ENCODE measurements at regions not wholly inside any gene's neighbourhood (a gene's known extent, or its start where the extent isn't known, plus 50 kb on each side); places are given as distances from the start of the nearest gene placed in this dataset.

GRCh38 chr1:82896036-82896435 is 1095.3 kb downstream of the ADGRL2 start:
- DNase-seq (ENCODE audit: low read depth) = no peak

- no peak for DNase-seq (ENCODE audit: low read depth)
Measured at GRCh38 chr1:82894635-82895034, 1093.9 kb downstream of the ADGRL2 start.

- DNase-seq (ENCODE audit: low read depth) = no peak
Measured at GRCh38 chr1:82893712-82894470, 1093.2 kb downstream of the ADGRL2 start.

- no peak for DNase-seq (ENCODE audit: low read depth)
Measured at GRCh38 chr1:82880506-82880905, 1079.8 kb downstream of the ADGRL2 start.

- no peak for DNase-seq (ENCODE audit: low read depth)
Measured at GRCh38 chr1:82879701-82880305, 1079.1 kb downstream of the ADGRL2 start.

- no peak for DNase-seq (ENCODE audit: low read depth)
Measured at GRCh38 chr1:82875170-82875569, 1074.4 kb downstream of the ADGRL2 start.

- no peak for DNase-seq (ENCODE audit: low read depth)
Measured at GRCh38 chr1:82874041-82874440, 1073.3 kb downstream of the ADGRL2 start.

- DNase-seq (ENCODE audit: low read depth) = no peak
Measured at GRCh38 chr1:82870332-82870731, 1069.6 kb downstream of the ADGRL2 start.

- peak; percentile 69 for DNase-seq (ENCODE audit: low read depth)
Measured at GRCh38 chr1:82867781-82868180, 1067.0 kb downstream of the ADGRL2 start.

- no peak for DNase-seq (ENCODE audit: low read depth)
Measured at GRCh38 chr1:82861749-82862148, 1061.0 kb downstream of the ADGRL2 start.

GRCh38 chr1:82858031-82858430 is 1057.3 kb downstream of the ADGRL2 start:
- DNase-seq (ENCODE audit: low read depth) = no peak

- no peak for DNase-seq (ENCODE audit: low read depth)
Measured at GRCh38 chr1:82849460-82849859, 1048.7 kb downstream of the ADGRL2 start.

GRCh38 chr1:82848043-82848442 is 1047.3 kb downstream of the ADGRL2 start:
- no peak for DNase-seq (ENCODE audit: low read depth)

GRCh38 chr1:82845866-82846265 is 1045.1 kb downstream of the ADGRL2 start:
- DNase-seq (ENCODE audit: low read depth) = no peak

GRCh38 chr1:82844911-82845827 is 1044.4 kb downstream of the ADGRL2 start:
- DNase-seq (ENCODE audit: low read depth) = no peak

GRCh38 chr1:82844447-82844846 is 1043.7 kb downstream of the ADGRL2 start:
- no peak for DNase-seq (ENCODE audit: low read depth)

- no peak for DNase-seq (ENCODE audit: low read depth)
Measured at GRCh38 chr1:82843876-82844275, 1043.1 kb downstream of the ADGRL2 start.

GRCh38 chr1:82840192-82840591 is 1039.5 kb downstream of the ADGRL2 start:
- DNase-seq (ENCODE audit: low read depth) = no peak

- DNase-seq (ENCODE audit: low read depth) = peak; percentile 53
Measured at GRCh38 chr1:82837766-82838465, 1037.2 kb downstream of the ADGRL2 start.

GRCh38 chr1:82836973-82837680 is 1036.4 kb downstream of the ADGRL2 start:
- peak; percentile 11 for DNase-seq (ENCODE audit: low read depth)
